ENCODE measurements at regions not wholly inside any gene's neighbourhood (a gene's known extent, or its start where the extent isn't known, plus 50 kb on each side); places are given as distances from the start of the nearest gene placed in this dataset.

- DNase-seq = no peak
Measured at GRCh38 chr20:60599381-60599780, 641.2 kb downstream of the CDH26 start.

- no peak for DNase-seq
Measured at GRCh38 chr20:60600036-60600435, 641.8 kb downstream of the CDH26 start.

- DNase-seq = no peak
Measured at GRCh38 chr20:60624066-60624465, 628.0 kb upstream of the CDH4 start.

GRCh38 chr20:60627751-60628565 is 624.1 kb upstream of the CDH4 start:
- DNase-seq = no peak

GRCh38 chr20:60628749-60629148 is 623.3 kb upstream of the CDH4 start:
- no peak for DNase-seq

- DNase-seq = no peak
Measured at GRCh38 chr20:60629206-60629605, 622.9 kb upstream of the CDH4 start.

GRCh38 chr20:60630609-60631008 is 621.5 kb upstream of the CDH4 start:
- no peak for DNase-seq

- no peak for DNase-seq
Measured at GRCh38 chr20:60631585-60632287, 620.3 kb upstream of the CDH4 start.

- DNase-seq = no peak
Measured at GRCh38 chr20:60632391-60633262, 619.4 kb upstream of the CDH4 start.

GRCh38 chr20:60634491-60635172 is 617.4 kb upstream of the CDH4 start:
- DNase-seq = no peak

GRCh38 chr20:60636417-60636816 is 615.6 kb upstream of the CDH4 start:
- no peak for DNase-seq

- DNase-seq = no peak
Measured at GRCh38 chr20:60637801-60638200, 614.3 kb upstream of the CDH4 start.

GRCh38 chr20:60638430-60639098 is 613.5 kb upstream of the CDH4 start:
- no peak for DNase-seq

- no peak for DNase-seq
Measured at GRCh38 chr20:60641879-60642447, 610.1 kb upstream of the CDH4 start.

- DNase-seq = no peak
Measured at GRCh38 chr20:60642541-60642940, 609.5 kb upstream of the CDH4 start.

- no peak for DNase-seq
Measured at GRCh38 chr20:60648556-60648955, 603.5 kb upstream of the CDH4 start.

- no peak for DNase-seq
Measured at GRCh38 chr20:60649541-60649940, 602.5 kb upstream of the CDH4 start.

GRCh38 chr20:60650087-60650486 is 602.0 kb upstream of the CDH4 start:
- no peak for DNase-seq

GRCh38 chr20:60652046-60652445 is 600.0 kb upstream of the CDH4 start:
- DNase-seq = no peak

- DNase-seq = no peak
Measured at GRCh38 chr20:60652615-60653014, 599.4 kb upstream of the CDH4 start.

- no peak for DNase-seq
Measured at GRCh38 chr20:60653111-60653845, 598.8 kb upstream of the CDH4 start.
